Activated T-cell treated with anti-CD3 and anti-CD28 coated beads, Interleukin-2, amount 50 U/mL, for 72 hours (primary cell): ENCODE measurements at regions not wholly inside any gene's neighbourhood (a gene's known extent, or its start where the extent isn't known, plus 50 kb on each side); places are given as distances from the start of the nearest gene placed in this dataset.

Experiments used
- ATAC-seq, 2 donors: fragments of 150-1000 bp; cut with Tn5 transposase; replicated peaks in 1 of 2; 2 replicates each; pipeline ENCODE4 v1.10.0; 2021; ENCODE audit warnings: moderate library complexity in 2 of 2, mild to moderate bottlenecking in 1 of 2
- DNase-seq, 2 donors: peaks; one replicate each; pipeline ENCODE4 v3.0.0; 2021 to 2022; ENCODE audit warnings: mixed read lengths in 1 of 2
- H3K27ac Mint-ChIP-seq: one replicate; pipeline ENCODE4 v1.8.0; 2022; ENCODE audit warnings: mild to moderate bottlenecking, moderate library complexity, mixed read lengths
- H3K27me3 Mint-ChIP-seq: one replicate; pipeline ENCODE4 v1.8.0; 2022; ENCODE audit warnings: low read depth, mixed read lengths
- H3K36me3 Mint-ChIP-seq, 2 donors: one replicate each; pipeline ENCODE4 v1.8.0; 2022; ENCODE audit warnings: mixed read lengths in 2 of 2, mild to moderate bottlenecking in 1 of 2; ENCODE audit not compliant: insufficient read depth in 2 of 2
- H3K4me1 Mint-ChIP-seq: one replicate; pipeline ENCODE4 v1.8.0; 2022; ENCODE audit warnings: low read depth, mixed read lengths
- H3K4me3 Mint-ChIP-seq, 2 donors: one replicate each; pipeline ENCODE4 v1.8.0; 2022; ENCODE audit warnings: mild to moderate bottlenecking in 2 of 2, mixed read lengths in 2 of 2, moderate library complexity in 2 of 2
- H3K9me3 Mint-ChIP-seq, 2 donors: one replicate each; pipeline ENCODE4 v1.8.0; 2022; ENCODE audit warnings: mixed read lengths in 2 of 2

DNA sequence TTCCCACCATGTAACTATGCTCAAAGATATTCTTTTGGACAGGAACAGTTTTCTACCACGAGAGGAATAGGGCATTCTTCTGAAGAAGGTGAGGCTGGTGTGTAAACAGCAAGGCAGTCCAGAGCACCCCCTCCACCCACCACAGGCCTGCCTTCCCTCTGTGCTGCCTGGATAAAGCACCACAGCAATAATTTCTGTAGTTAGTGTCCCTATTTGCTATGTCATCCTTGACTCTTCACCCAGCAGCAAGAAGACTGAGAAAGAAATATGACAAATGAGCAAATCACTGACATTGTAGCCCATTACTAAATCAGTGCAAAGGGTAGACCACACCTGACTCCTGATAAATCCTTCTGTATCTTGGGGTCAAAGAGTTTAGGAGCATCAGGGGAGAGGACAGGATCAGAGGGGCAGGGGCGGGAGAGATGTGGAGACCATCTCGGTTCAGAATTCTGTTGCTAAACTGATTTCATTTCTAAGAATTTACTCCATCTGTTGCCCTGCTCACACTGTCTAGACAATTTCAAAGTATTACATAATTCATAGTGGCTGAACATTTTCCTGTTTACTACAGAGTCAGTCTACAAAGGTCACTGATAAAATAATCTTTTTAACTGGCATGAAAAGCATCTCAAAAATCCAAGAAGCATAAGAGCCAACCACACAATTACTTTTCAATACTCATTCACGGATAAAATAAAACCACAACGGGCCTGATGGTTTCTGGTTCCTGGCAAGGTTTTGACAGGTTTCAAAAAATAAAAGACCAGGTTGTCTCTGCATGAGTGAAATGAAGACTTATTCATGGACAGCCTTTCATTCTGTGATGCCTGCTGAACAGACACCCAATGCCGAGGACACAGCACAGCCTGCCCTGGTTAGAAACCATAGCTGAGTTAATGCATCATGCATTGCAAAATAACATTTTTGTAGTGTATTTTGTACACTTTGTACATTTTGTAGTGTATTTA is 88.4 kb upstream of the IRS2 start:
- peaks cover 1% of the 10 kb centered on the region for H3K4me1 Mint-ChIP-seq
- no peaks in the 10 kb centered on the region for H3K9me3 Mint-ChIP-seq
- ATAC-seq (peak; percentile 43 to 56), DNase-seq (no peak)
- H3K4me3 Mint-ChIP-seq, result no peak overlapping the region
- no peak overlapping the region for H3K27ac Mint-ChIP-seq
- no peaks in the 10 kb centered on the region for H3K36me3 Mint-ChIP-seq
- H3K27me3 Mint-ChIP-seq, result peaks cover 22% of the 10 kb centered on the region

DNA sequence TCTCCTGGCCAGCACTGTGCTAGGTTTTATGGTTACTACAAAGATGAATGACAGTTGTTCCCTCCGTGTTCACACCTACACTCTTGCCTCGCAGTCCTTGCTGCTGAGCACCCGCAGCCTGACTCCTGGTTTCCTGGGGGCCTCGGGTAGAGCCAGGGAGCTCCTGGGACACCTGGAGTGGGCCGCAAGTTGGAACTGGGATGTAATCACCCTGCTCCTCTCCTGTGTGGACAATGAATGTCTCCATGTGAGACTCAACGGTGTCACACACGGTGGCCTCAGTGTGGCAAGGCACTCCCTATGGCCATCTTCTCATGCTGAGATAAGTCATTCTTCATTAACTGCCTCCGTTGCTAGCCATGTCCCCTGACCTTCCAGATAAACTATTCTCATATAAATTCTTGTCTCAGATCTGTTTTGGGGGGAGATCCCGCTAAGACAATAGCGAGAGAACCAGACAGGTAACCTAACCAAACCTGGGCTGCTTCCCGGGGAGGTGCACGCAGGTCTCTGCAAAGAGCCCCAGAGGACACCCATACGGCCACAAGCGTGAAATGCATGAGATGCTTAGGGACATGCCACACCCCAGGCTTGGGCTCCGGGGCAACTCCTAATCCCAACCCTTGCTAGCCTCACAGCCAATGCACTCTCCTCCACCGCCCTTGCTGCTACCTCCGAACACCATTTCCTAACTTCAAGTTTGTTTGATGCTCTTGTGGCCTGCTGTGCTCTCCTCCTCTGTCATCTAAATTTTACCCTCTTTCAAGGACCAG is 87.2 kb upstream of the IRS2 start:
- Mint-ChIP-seq H3K27me3 (peaks cover 34% of the 10 kb centered on the region), H3K36me3 (no peaks in the 10 kb centered on the region), H3K4me1 (peaks cover 8% of the 10 kb centered on the region), H3K4me3 (no peak overlapping the region), H3K9me3 (no peaks in the 10 kb centered on the region), H3K27ac (no peak overlapping the region)
- ATAC-seq (no peak), DNase-seq (no peak)

DNA sequence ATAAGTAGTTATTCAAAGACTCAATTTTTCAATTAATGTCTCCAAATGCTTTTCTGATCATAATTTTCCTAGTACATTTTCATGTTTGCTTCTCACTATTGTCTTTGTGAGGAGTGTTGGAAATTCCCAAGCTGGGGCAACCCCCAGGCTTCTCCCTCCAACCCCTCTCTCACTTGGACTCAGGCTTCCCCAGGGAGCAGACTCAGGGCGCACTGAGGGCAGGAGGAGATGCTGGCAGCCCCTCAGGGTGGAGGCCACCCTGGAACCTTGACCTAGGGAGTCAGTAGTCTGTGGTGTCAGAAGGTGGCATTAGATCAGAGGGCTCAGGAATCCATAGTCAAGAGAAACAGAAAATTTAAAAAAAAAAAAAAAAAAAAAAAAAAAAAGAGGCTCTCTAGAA is 86.5 kb upstream of the IRS2 start:
- DNase-seq, result no peak
- Mint-ChIP-seq H3K27ac (no peak overlapping the region), H3K4me3 (no peak overlapping the region), H3K9me3 (no peaks in the 10 kb centered on the region), H3K4me1 (peaks cover 8% of the 10 kb centered on the region), H3K36me3 (no peaks in the 10 kb centered on the region), H3K27me3 (peaks cover 39% of the 10 kb centered on the region)
- no peak for ATAC-seq

DNA sequence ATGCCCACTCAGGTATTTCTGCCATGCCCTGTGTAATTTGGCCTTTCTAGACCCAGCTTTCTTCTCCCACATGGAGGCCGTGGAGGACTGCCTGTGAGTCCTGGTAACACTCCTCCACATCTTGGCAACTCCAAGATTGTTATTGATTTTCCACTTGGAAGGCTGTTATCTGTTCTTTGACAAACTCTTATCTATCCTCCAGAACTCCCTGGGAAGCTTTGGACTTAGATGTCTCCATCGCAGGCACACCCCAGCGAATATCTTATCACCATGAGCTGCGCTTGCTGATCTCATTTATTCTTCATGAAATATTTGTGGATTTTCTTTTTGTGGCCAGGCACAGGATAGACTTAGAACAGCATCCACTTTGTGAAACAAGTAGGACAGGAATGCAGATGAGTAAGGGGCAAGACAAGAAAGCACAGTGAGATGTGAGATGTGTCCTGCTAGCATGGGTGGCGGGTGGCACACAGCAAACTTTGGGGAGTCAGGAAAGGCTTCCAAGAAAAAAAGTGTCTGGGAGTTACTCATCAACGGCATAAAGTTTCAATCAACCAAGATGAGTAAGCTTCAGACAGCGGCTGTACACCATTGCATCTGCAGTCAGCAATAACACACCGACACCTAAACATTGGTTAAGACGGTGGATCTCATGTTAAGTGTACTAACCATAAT is 84.5 kb upstream of the IRS2 start:
- Mint-ChIP-seq H3K27ac (no peak overlapping the region), H3K9me3 (no peaks in the 10 kb centered on the region), H3K27me3 (peaks cover 55% of the 10 kb centered on the region), H3K36me3 (no peaks in the 10 kb centered on the region), H3K4me3 (no peak overlapping the region), H3K4me1 (peaks cover 8% of the 10 kb centered on the region)
- no peak for ATAC-seq
- DNase-seq, result no peak

DNA sequence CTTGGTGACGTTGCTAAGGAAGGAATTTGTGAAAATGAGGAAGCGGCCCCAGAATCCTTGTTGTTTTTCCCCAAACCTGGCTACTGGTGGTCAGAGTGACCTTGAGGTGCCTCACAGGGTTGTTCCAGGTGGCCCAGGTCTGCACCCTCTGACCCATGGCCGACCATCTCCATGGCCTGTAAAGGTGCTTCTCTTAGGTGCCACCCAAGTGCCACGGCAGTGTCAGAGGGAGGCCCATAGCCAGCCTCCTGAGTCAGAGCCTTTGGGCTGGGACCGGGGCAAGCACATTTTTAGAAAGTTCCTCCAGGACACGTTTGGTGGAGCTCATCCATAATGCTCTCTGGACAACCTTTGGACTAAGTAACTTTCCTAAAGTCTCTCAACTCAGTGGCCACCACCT is 83.9 kb upstream of the IRS2 start:
- Mint-ChIP-seq H3K4me3 (peak overlapping the region in 1 of 2 donors; percentile 75), H3K27ac (no peak overlapping the region)
- no peak for ATAC-seq

DNA sequence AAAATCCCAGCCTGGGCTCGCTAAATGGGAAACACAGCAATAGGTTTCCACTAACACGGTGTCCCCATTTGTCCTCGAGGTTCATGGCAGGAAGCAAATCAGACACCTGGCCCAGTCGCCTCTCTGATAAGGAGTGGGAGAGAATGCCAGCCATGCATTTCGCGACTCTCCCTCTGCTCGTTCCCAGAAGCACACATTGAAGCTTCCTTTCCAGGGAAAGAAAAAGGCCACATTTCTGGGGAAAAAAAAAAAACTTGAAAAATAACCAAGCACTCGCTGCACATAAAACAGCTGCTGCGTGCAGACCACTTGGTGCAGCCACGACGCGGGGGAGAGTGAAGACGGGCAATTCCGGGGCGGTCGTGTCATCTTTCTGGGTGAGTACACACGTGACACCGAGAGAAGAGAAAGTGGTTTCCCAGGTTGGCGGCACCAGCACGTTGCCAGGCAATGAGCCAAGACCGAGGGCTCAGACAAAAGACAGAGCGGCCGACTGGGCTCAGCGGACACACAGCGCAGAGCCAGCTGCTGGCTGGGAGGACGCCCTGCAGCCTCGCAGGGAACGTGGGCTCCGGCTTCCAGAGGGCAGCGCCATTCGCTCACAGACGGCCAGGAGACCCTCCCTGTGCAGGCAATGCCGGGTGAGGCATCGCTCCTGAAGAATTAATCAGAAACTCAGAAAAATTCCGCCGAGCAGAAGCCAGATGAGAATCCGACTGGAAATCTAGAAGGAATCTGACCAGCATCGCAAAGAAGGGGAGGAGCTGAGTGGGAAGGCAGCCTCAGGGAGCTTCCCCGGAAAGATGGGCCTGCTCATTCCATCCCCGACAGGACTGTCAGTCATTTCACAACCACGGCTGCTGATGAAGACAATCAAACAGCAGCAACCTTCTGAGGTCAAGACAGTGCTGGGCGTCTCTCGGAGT is 83.2 kb upstream of the IRS2 start:
- peaks cover 58% of the 10 kb centered on the region for H3K27me3 Mint-ChIP-seq
- no peak overlapping the region for H3K27ac Mint-ChIP-seq
- peak; percentile 76 to 98 for ATAC-seq
- peak overlapping the region; percentile 49 to 75 for H3K4me3 Mint-ChIP-seq
- peak; percentile 22 to 74 for DNase-seq
- H3K9me3 Mint-ChIP-seq, result no peaks in the 10 kb centered on the region
- no peaks in the 10 kb centered on the region for H3K36me3 Mint-ChIP-seq
- H3K4me1 Mint-ChIP-seq, result peaks cover 8% of the 10 kb centered on the region

More for the DNA sequence above, 83.9 kb upstream of the IRS2 start:
- H3K4me1 Mint-ChIP-seq, result peaks cover 8% of the 10 kb centered on the region
- no peaks in the 10 kb centered on the region for H3K9me3 Mint-ChIP-seq
- no peak for DNase-seq
- H3K36me3 Mint-ChIP-seq, result no peaks in the 10 kb centered on the region
- peaks cover 57% of the 10 kb centered on the region for H3K27me3 Mint-ChIP-seq

DNA sequence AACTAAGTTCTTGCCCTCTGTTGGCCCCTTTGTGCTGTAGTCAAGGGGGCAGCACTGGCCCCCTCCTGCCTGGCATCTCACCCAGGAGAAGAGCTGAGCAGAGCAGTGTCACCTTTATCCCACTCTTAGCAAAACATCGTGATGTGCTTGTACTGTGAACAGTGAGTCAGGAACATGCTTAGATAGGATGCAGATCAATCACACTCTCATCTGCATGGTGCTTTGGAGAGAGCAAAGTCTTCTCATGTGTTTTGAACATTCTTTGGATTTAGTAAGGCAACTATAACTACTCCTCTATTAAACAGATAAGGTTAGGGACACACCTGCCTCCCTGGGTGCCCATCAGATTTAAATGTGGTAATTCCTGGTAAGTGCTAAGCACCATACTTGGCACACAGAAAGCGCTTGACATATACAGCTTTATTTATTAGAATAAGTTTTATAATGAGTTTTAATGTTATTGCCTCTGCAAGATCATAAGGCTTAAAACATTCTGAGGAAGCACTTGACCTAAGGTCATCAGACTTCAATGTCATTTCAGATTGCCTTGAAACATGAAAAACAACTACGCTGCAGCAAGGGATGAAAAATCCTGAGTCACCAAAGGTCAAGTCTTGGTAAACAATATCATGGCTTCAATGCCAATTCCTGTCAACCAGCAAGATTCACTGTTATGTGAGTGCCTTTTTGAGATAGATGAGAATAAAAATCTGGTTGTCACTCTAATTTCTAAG is 82.4 kb upstream of the IRS2 start:
- Mint-ChIP-seq H3K4me3 (peak overlapping the region; percentile 49 to 75), H3K36me3 (no peaks in the 10 kb centered on the region), H3K27ac (no peak overlapping the region), H3K9me3 (no peaks in the 10 kb centered on the region), H3K4me1 (peaks cover 8% of the 10 kb centered on the region), H3K27me3 (peaks cover 53% of the 10 kb centered on the region)
- DNase-seq (no peak), ATAC-seq (no peak)

DNA sequence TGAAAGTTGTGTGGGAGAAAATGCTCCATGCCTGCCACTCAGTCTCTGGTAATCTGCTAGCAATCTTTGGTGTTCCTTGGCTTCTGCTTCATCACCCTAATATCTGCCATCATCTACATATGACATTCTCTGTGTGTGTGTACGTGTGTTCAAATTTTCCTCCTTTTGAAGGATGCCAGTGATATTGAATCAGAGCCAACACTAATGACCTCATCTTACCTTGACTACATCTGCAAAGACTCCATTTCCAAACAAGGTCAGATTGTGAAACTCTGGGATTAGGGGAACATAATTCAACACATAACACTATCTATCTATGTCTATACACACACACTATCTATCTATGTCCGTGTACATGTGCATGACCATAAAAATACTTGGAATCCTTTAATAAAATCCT is 81.4 kb upstream of the IRS2 start:
- H3K27me3 Mint-ChIP-seq, result peaks cover 56% of the 10 kb centered on the region
- peaks cover 8% of the 10 kb centered on the region for H3K4me1 Mint-ChIP-seq
- ATAC-seq (no peak), DNase-seq (no peak)
- H3K9me3 Mint-ChIP-seq, result no peaks in the 10 kb centered on the region
- H3K36me3 Mint-ChIP-seq, result no peaks in the 10 kb centered on the region
- H3K27ac Mint-ChIP-seq, result no peak overlapping the region
- H3K4me3 Mint-ChIP-seq, result no peak overlapping the region

DNA sequence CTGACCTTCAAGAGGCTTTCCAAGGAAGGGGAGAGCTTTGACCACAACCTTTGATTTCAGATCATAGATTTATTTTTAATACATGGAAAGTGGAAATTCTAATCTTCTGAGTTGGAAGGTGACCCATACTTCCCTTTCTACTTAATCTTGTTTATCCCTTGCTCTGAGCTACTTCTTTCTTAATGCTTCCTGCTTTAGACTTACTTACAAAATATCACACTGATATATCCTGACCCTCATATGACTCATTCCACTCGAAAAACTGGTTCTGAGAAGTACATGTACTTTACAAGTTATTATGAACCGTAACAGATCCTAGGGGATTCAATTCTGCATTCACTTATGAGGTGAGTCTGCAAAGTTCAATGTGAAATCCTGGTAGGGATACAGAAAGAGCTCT is 76.2 kb upstream of the IRS2 start:
- Mint-ChIP-seq H3K4me1 (no peaks in the 10 kb centered on the region), H3K4me3 (no peak overlapping the region)

DNA sequence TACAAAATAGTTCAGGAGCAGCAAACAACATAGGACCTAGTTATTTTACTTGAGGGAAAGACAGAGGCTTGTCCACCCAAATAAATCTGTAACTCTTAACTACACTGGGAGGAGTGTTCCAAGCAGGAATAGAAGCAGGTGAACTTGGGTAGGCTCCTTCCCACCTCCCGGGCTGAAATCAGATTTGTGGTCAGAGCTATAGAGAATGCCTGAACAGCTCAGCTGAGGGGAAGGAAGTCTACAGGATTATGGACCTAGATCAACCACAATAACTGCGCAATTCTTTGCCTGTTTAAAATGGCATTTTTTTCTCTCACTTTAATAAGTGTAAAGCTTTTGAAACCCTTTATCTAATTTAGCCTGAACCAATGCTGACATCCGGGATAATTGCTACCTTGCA is 73.5 kb upstream of the IRS2 start:
- no peak overlapping the region for H3K27ac Mint-ChIP-seq
- ATAC-seq (no peak), DNase-seq (no peak)
- H3K27me3 Mint-ChIP-seq, result peaks cover 75% of the 10 kb centered on the region
- peaks cover 0 to 2% of the 10 kb centered on the region in 2 donors for H3K9me3 Mint-ChIP-seq
- no peak overlapping the region for H3K4me3 Mint-ChIP-seq
- H3K36me3 Mint-ChIP-seq, result no peaks in the 10 kb centered on the region
- H3K4me1 Mint-ChIP-seq, result no peaks in the 10 kb centered on the region

More for the DNA sequence above, 76.2 kb upstream of the IRS2 start:
- no peaks in the 10 kb centered on the region for H3K9me3 Mint-ChIP-seq
- peaks cover 71% of the 10 kb centered on the region for H3K27me3 Mint-ChIP-seq
- ATAC-seq (no peak), DNase-seq (no peak)
- no peak overlapping the region for H3K27ac Mint-ChIP-seq
- H3K36me3 Mint-ChIP-seq, result no peaks in the 10 kb centered on the region

DNA sequence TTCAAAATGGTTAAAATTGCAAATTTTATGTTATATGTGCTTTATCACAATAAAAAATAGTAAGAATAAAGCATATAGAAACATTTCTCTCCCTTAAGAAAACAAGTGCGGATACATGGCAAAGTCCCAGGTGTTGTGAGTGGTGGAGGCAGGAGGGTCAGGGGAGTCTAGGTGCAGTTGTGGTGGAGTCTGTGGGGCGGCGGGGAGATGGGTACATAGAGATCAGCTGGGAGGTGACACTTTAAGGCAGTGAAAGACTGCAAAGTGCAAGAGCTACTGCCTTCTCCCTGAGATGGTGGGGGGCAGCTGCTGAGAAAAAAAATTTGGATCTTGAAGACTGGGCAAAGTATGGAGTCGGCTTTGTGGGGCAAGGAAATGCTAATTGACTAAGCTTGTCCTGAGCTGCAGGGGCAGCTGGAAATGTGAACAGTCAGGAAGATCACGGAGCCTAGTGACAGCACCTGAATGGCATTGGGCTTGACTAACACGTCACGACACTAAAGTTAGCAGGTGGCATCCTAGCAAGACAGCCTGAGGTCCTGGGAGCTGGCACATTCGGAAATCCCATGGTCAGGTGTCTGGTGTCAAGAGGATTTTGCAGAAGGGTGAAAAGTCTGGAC is 72.9 kb upstream of the IRS2 start:
- no peaks in the 10 kb centered on the region for H3K4me1 Mint-ChIP-seq
- no peak for ATAC-seq
- no peaks in the 10 kb centered on the region for H3K36me3 Mint-ChIP-seq
- H3K27ac Mint-ChIP-seq, result no peak overlapping the region
- no peak for DNase-seq
- H3K9me3 Mint-ChIP-seq, result peaks cover 0 to 2% of the 10 kb centered on the region in 2 donors
- H3K27me3 Mint-ChIP-seq, result peaks cover 75% of the 10 kb centered on the region
- H3K4me3 Mint-ChIP-seq, result no peak overlapping the region
